Transverse colon (tissue), 3 donors: ENCODE measurements at regions not wholly inside any gene's neighbourhood (a gene's known extent, or its start where the extent isn't known, plus 50 kb on each side); places are given as distances from the start of the nearest gene placed in this dataset.

Experiments used
- CTCF ChIP-seq, 5 experiments: fragments of 200-600 bp in 3 of 5; fragments of 450-650 bp in 2 of 5; sonication (generic) in 3 of 5; IDR thresholded peaks; 1 replicate in 2 of 5; 2 replicates in 3 of 5; pipeline ENCODE4 v1.5.1; 2016 to 2017; ENCODE audit warnings: antibody characterized with exemption in 5 of 5, inconsistent platforms in 3 of 5, mild to moderate bottlenecking in 2 of 5, moderate library complexity in 1 of 5
- EP300 ChIP-seq: sonication (generic); formaldehyde crosslinking; IDR thresholded peaks from one replicate; pipeline ENCODE4 v1.6.1; 2017; ENCODE audit warnings: antibody characterized with exemption, low read depth
- POLR2A ChIP-seq: fragments of 450-650 bp; IDR thresholded peaks from one replicate; pipeline ENCODE4 v1.6.1; 2016; ENCODE audit warnings: antibody characterized with exemption, mild to moderate bottlenecking, moderate library complexity

- TF ChIP-seq CTCF (IDR thresholded peaks at IDR 0.05) (no peak), EP300 (no peak), POLR2A (no peak)
These were observed 238.1 kb downstream of the FOXO1 start for GRCh38 chr13:40428354-40428753.
